Fibroblast of lung (primary cell): ENCODE measurements at regions not wholly inside any gene's neighbourhood (a gene's known extent, or its start where the extent isn't known, plus 50 kb on each side); places are given as distances from the start of the nearest gene placed in this dataset.

Source experiments
- DNase-seq, 2 donors: peaks; one replicate each; pipeline versions ENCODE4 v3.0.0 to v3.0.0-alpha.2; 2010; ENCODE audit warnings: low read depth in 2 of 2
- H2AFZ ChIP-seq: 2 replicates; pipeline ENCODE4 v1.5.1; 2012; ENCODE audit warnings: low read length, control low read depth, inconsistent platforms
- H3K27ac ChIP-seq: 2 replicates; pipeline ENCODE4 v1.5.1; 2011; ENCODE audit warnings: low read length, control low read depth; ENCODE audit not compliant: insufficient read depth
- H3K27me3 ChIP-seq: 2 replicates; pipeline ENCODE4 v1.5.1; 2011; ENCODE audit warnings: mild to moderate bottlenecking, low read length; ENCODE audit not compliant: control insufficient read depth, insufficient read depth
- H3K36me3 ChIP-seq: 2 replicates; pipeline ENCODE4 v1.5.1; 2011; ENCODE audit warnings: low read length; ENCODE audit not compliant: control insufficient read depth, insufficient read depth
- H3K4me1 ChIP-seq: 2 replicates; pipeline ENCODE4 v1.5.1; 2011; ENCODE audit warnings: low read length; ENCODE audit not compliant: control insufficient read depth, insufficient read depth; ENCODE audit errors: extremely low read depth
- H3K4me2 ChIP-seq: 2 replicates; pipeline ENCODE4 v1.5.1; 2011; ENCODE audit warnings: low read length, control low read depth; ENCODE audit not compliant: insufficient read depth; ENCODE audit errors: extremely low read depth
- H3K4me3 ChIP-seq, 4 experiments: fragments of 200-600 bp in 1 of 4; sonication (generic) in 1 of 4; replicated peaks in 1 of 4; 2 replicates each; pipeline ENCODE4 v1.5.1; 2011 to 2016; ENCODE audit warnings: low read length in 4 of 4, low read depth in 3 of 4, mild to moderate bottlenecking in 3 of 4, control low read depth in 2 of 4, inconsistent platforms in 1 of 4, mixed read lengths in 1 of 4; ENCODE audit not compliant: insufficient read depth in 1 of 4; ENCODE audit errors: control extremely low read depth in 1 of 4
- H3K79me2 ChIP-seq: 2 replicates; pipeline ENCODE4 v1.5.1; 2012; ENCODE audit warnings: mild to moderate bottlenecking, low read length, inconsistent platforms; ENCODE audit not compliant: control insufficient read depth, insufficient read depth
- H3K9ac ChIP-seq: 2 replicates; pipeline ENCODE4 v1.5.1; 2011; ENCODE audit warnings: mild to moderate bottlenecking, low read length, control low read depth; ENCODE audit not compliant: insufficient read depth
- H3K9me3 ChIP-seq: 2 replicates; pipeline ENCODE4 v1.5.1; 2012; ENCODE audit warnings: low read depth, low read length; ENCODE audit not compliant: control insufficient read depth, insufficient read depth
- H4K20me1 ChIP-seq: 2 replicates; pipeline ENCODE4 v1.5.1; 2011; ENCODE audit warnings: low read length; ENCODE audit not compliant: control insufficient read depth, insufficient read depth; ENCODE audit errors: extremely low read depth
- EZH2 ChIP-seq: IDR thresholded peaks from 2 replicates; pipeline ENCODE4 v1.5.1; 2012; ENCODE audit warnings: low read length, control low read depth, mild to moderate bottlenecking; ENCODE audit errors: missing control alignments

DNA sequence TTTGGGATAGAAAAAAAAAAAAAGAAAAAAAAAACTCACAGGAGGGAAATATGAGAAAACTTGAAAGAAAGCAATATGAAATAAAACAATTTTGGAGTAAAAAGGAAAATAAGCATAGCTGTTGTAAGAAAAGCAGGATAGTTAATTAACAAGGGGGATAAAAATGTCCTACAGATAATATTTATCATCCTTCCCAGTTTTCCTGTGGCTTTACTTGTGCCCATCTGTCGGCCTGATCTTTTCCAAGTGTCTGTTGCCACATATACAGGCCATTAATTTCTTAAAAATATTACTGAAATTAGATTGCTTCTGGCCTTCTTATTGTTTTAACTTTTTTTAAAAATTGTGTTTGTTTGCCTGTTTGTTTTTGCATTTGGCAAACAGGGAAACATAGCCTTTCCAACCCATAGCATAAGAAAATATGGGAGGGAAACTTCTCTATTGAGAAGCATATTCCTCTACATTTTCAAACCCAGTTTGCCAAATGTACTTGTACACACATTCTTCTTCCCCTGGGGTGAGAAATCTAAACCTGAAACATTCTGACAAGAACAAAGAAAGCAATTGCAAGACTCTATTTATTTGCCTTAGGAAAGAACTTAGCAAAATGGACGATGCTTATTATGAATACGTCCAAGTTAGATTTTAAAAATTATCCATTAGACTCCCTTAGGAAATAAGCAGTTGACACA, 272.3 kb downstream of the CDH20 start:
- H3K4me3 ChIP-seq: peak overlapping the region; percentile 56 to 69 (median 64)
- no peak for TF ChIP-seq EZH2
- H3K4me2 ChIP-seq: peak overlapping the region; percentile 92
- no peaks in the 10 kb centered on the region for H3K27me3 ChIP-seq
- H3K79me2 ChIP-seq: peaks cover 13% of the 10 kb centered on the region
- no peaks in the 10 kb centered on the region for H3K9me3 ChIP-seq
- H3K27ac ChIP-seq: peak overlapping the region; percentile 93
- H4K20me1 ChIP-seq: no peaks in the 10 kb centered on the region
- peak in 1 of 2 donors; percentile 8 for DNase-seq
- no peaks in the 10 kb centered on the region for H3K36me3 ChIP-seq
- peak overlapping the region; percentile 64 for H3K9ac ChIP-seq
- H2AFZ ChIP-seq: peak overlapping the region; percentile 65
- peaks cover 14% of the 10 kb centered on the region for H3K4me1 ChIP-seq
